NCI-H1930 (cell line): ENCODE measurements at regions not wholly inside any gene's neighbourhood (a gene's known extent, or its start where the extent isn't known, plus 50 kb on each side); places are given as distances from the start of the nearest gene placed in this dataset.
A peak's percentile ranks its signal among the peaks of the same experiment; 100 is the strongest.

Source experiments
- DNase-seq, 2 experiments: peaks; one replicate each; lab custom pipeline; 2025; lab: John Stamatoyannopoulos, UW

- DNase-seq, result no peak
Observed at GRCh38 chr2:12968399-12968798, 251.7 kb downstream of the TRIB2 start.

GRCh38 chr2:12970861-12971260, 254.1 kb downstream of the TRIB2 start:
- no peak for DNase-seq

GRCh38 chr2:12971581-12972365, 255.0 kb downstream of the TRIB2 start:
- no peak for DNase-seq

GRCh38 chr2:12978066-12978835, 261.5 kb downstream of the TRIB2 start:
- DNase-seq, result no peak

- no peak for DNase-seq
Observed at GRCh38 chr2:12979066-12979465, 262.3 kb downstream of the TRIB2 start.

GRCh38 chr2:12980817-12981216, 264.1 kb downstream of the TRIB2 start:
- DNase-seq, result no peak

GRCh38 chr2:12982149-12982584, 265.4 kb downstream of the TRIB2 start:
- DNase-seq, result no peak

- no peak for DNase-seq
Observed at GRCh38 chr2:12987246-12987645, 270.5 kb downstream of the TRIB2 start.

GRCh38 chr2:12988279-12988678, 271.5 kb downstream of the TRIB2 start:
- DNase-seq, result no peak

- DNase-seq, result no peak
Observed at GRCh38 chr2:12990523-12990922, 273.8 kb downstream of the TRIB2 start.

- DNase-seq, result no peak
Observed at GRCh38 chr2:12998685-12999084, 281.9 kb downstream of the TRIB2 start.

- no peak for DNase-seq
Observed at GRCh38 chr2:13000664-13001363, 284.1 kb downstream of the TRIB2 start.

- DNase-seq, result no peak
Observed at GRCh38 chr2:13001408-13001807, 284.7 kb downstream of the TRIB2 start.

GRCh38 chr2:13002536-13003331, 286.0 kb downstream of the TRIB2 start:
- DNase-seq, result no peak

GRCh38 chr2:13003500-13003899, 286.8 kb downstream of the TRIB2 start:
- no peak for DNase-seq

- DNase-seq, result no peak
Observed at GRCh38 chr2:13005048-13005447, 288.3 kb downstream of the TRIB2 start.

- DNase-seq, result no peak
Observed at GRCh38 chr2:13005761-13006335, 289.1 kb downstream of the TRIB2 start.

- DNase-seq, result no peak
Observed at GRCh38 chr2:13006426-13006825, 289.7 kb downstream of the TRIB2 start.

- peak; percentile 29 to 60 for DNase-seq
Observed at GRCh38 chr2:13006829-13007717, 290.3 kb downstream of the TRIB2 start.

- no peak for DNase-seq
Observed at GRCh38 chr2:13009027-13009642, 292.4 kb downstream of the TRIB2 start.
